HG02678 (cell line): ENCODE measurements at regions not wholly inside any gene's neighbourhood (a gene's known extent, or its start where the extent isn't known, plus 50 kb on each side); places are given as distances from the start of the nearest gene placed in this dataset.

Experiments
- ATAC-seq: cut with Tn5 transposase; IDR thresholded peaks from one replicate; pipeline ENCODE4 v1.9.1; 2021; ENCODE audit warnings: mild to moderate bottlenecking, moderate library complexity; ENCODE audit not compliant: unreplicated experiment

GRCh38 chr20:17012546-17013226, 214.2 kb upstream of the PCSK2 start:
- ATAC-seq: no peak

GRCh38 chr20:17014217-17014616, 212.6 kb upstream of the PCSK2 start:
- no peak for ATAC-seq

- no peak for ATAC-seq
Observed at GRCh38 chr20:17014756-17015366, 212.0 kb upstream of the PCSK2 start.

GRCh38 chr20:17017232-17017631, 209.6 kb upstream of the PCSK2 start:
- ATAC-seq: no peak

- ATAC-seq: no peak
Observed at GRCh38 chr20:17021481-17021880, 205.4 kb upstream of the PCSK2 start.

GRCh38 chr20:17023036-17023435, 203.8 kb upstream of the PCSK2 start:
- ATAC-seq: no peak

GRCh38 chr20:17023806-17024205, 203.0 kb upstream of the PCSK2 start:
- no peak for ATAC-seq

- ATAC-seq: no peak
Observed at GRCh38 chr20:17024513-17025119, 202.2 kb upstream of the PCSK2 start.

- ATAC-seq: no peak
Observed at GRCh38 chr20:17026346-17026745, 200.5 kb upstream of the PCSK2 start.

GRCh38 chr20:17029698-17030097, 197.1 kb upstream of the PCSK2 start:
- no peak for ATAC-seq

- ATAC-seq: no peak
Observed at GRCh38 chr20:17036541-17036940, 190.3 kb upstream of the PCSK2 start.

GRCh38 chr20:17042122-17042521, 184.7 kb upstream of the PCSK2 start:
- ATAC-seq: no peak

- ATAC-seq: no peak
Observed at GRCh38 chr20:17043323-17043722, 183.5 kb upstream of the PCSK2 start.

GRCh38 chr20:17044891-17045290, 181.9 kb upstream of the PCSK2 start:
- ATAC-seq: no peak

- no peak for ATAC-seq
Observed at GRCh38 chr20:17059465-17059864, 167.4 kb upstream of the PCSK2 start.

- ATAC-seq: no peak
Observed at GRCh38 chr20:17061715-17062114, 165.1 kb upstream of the PCSK2 start.

- ATAC-seq: no peak
Observed at GRCh38 chr20:17062712-17063111, 164.1 kb upstream of the PCSK2 start.

- no peak for ATAC-seq
Observed at GRCh38 chr20:17066902-17067301, 159.9 kb upstream of the PCSK2 start.

- no peak for ATAC-seq
Observed at GRCh38 chr20:17068084-17068711, 158.6 kb upstream of the PCSK2 start.

- no peak for ATAC-seq
Observed at GRCh38 chr20:17077030-17077429, 149.8 kb upstream of the PCSK2 start.

GRCh38 chr20:17083738-17084137, 143.1 kb upstream of the PCSK2 start:
- ATAC-seq: no peak

GRCh38 chr20:17084909-17085308, 141.9 kb upstream of the PCSK2 start:
- no peak for ATAC-seq
